Omental fat pad (tissue), 3 donors: ENCODE measurements at regions not wholly inside any gene's neighbourhood (a gene's known extent, or its start where the extent isn't known, plus 50 kb on each side); places are given as distances from the start of the nearest gene placed in this dataset.

ENCODE experiments used
- ATAC-seq: fragments of 150-250 bp; one replicate; pipeline ENCODE4 v1.9.1; 2016; ENCODE audit warnings: mild to moderate bottlenecking, moderate library complexity; ENCODE audit not compliant: low FRiP score
- DNase-seq: peaks from one replicate; pipeline ENCODE4 v3.0.0-alpha.2; 2019; ENCODE audit warnings: low spot score
- TF ChIP-seq, protein P1 (sequence below), 3 donors: fragments of 450-650 bp; IDR thresholded peaks; one replicate each; pipeline ENCODE4 v1.5.1; 2016 to 2017; ENCODE audit warnings: antibody characterized with exemption in 3 of 3, mild to moderate bottlenecking in 3 of 3, moderate library complexity in 2 of 3

DNA sequence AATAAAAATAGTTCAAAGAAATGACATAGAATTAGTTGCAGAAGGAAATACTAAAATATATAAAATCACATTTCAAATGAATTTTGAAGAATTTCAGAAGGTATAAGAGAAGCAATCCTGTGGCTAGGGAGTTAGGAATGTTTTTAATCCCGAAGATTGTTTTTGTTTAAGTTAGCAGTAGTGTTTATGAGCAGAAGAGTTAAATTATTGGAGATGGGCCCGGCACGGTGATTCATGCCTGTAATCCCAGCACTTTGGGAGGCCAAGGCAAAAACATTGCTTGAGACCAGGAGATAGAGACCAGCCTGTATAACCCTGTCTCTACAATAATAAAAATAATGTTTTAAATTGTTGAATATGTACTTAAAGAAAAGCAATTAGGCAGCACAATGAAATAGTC lies 432.5 kb downstream of the MFSD1 start:
- TF ChIP-seq, protein P1, sequence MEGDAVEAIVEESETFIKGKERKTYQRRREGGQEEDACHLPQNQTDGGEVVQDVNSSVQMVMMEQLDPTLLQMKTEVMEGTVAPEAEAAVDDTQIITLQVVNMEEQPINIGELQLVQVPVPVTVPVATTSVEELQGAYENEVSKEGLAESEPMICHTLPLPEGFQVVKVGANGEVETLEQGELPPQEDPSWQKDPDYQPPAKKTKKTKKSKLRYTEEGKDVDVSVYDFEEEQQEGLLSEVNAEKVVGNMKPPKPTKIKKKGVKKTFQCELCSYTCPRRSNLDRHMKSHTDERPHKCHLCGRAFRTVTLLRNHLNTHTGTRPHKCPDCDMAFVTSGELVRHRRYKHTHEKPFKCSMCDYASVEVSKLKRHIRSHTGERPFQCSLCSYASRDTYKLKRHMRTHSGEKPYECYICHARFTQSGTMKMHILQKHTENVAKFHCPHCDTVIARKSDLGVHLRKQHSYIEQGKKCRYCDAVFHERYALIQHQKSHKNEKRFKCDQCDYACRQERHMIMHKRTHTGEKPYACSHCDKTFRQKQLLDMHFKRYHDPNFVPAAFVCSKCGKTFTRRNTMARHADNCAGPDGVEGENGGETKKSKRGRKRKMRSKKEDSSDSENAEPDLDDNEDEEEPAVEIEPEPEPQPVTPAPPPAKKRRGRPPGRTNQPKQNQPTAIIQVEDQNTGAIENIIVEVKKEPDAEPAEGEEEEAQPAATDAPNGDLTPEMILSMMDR (IDR thresholded peaks at IDR 0.05), result no peak
- no peak for DNase-seq
- no peak for ATAC-seq

DNA sequence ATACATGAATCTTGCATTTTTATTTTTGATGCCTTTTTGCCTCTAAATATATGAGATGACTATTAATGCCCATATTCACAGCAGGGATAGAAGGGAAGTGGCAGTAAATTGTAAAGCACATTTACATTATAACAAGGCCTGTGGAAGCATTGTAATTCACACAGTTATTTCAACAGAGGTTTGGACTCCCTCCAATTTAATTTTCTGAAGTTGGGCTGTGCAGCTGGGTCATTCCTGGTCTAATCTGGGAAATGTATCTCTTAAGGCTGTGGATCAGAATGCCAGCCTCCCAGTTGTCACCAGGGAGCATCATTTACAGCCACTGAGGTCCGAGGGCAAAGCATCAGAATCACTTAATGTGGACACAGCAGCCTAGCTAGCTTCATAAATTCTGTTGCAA lies 434.5 kb downstream of the MFSD1 start:
- DNase-seq (no peak), ATAC-seq (no peak)
- TF ChIP-seq, protein P1 (IDR thresholded peaks at IDR 0.05), result no peak

DNA sequence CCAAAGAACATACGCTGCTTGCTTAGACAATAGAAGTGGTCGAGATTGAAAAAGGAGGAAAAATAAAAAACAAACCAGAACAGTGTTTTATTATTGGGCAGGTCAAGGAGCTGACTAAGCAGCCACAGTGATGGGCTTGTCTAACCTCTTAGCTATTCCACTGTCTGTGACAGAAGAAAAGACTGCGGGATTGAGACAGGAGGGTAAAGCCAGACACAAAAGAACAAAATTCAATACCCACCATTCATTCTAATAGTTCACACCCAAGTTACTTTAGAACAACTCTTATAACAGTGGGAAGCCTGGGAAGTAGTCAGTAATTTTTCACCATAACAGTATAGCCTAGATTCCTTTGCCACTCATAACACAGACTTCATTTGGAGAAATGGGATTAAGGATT lies 435.4 kb downstream of the MFSD1 start:
- no peak for ATAC-seq
- DNase-seq, result no peak

DNA sequence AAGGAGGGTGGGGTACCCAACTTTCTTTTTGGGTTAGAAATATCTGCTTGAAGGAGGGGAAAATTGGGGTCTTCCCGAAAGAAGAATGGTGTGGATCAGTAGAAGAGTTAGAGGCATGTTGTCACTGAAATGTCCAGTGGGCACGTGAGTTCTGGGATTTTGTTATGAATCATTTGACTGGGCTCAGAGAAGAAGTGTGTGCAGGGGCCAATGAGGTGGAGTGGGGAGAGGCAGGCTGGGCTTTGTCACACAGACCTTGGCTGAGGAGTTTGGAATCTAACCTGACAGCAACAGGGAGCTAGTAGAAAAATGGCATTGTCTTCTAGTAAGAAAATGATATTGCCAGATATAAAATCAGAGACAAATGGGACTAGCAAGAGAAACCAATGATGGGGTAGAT lies 436.8 kb downstream of the MFSD1 start:
- DNase-seq (no peak), ATAC-seq (no peak)
- TF ChIP-seq, protein P1 (IDR thresholded peaks at IDR 0.05), result no peak

More for the DNA sequence above, 435.4 kb downstream of the MFSD1 start:
- TF ChIP-seq, protein P1 (IDR thresholded peaks at IDR 0.05), result no peak

DNA sequence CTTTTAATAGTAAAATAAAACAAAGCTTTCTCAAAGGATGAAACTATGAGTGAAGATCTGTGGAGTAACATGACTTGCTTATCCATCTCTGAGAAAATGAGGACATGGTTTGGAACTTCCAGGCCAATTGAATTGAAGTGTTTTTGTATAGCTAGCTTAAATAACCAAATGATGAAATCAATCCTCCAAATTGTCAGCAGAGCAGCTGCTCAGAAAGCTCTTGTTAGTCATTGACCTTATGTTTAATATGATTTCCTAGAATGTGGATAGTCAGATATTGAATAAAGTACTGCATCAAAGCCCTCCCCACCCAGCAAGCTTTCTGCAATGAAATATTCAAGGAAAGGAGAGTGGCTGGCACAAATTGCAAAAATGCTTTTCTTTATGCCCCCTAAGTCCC lies 437.2 kb downstream of the MFSD1 start:
- DNase-seq (no peak), ATAC-seq (no peak)
- TF ChIP-seq, protein P1 (IDR thresholded peaks at IDR 0.05), result no peak

DNA sequence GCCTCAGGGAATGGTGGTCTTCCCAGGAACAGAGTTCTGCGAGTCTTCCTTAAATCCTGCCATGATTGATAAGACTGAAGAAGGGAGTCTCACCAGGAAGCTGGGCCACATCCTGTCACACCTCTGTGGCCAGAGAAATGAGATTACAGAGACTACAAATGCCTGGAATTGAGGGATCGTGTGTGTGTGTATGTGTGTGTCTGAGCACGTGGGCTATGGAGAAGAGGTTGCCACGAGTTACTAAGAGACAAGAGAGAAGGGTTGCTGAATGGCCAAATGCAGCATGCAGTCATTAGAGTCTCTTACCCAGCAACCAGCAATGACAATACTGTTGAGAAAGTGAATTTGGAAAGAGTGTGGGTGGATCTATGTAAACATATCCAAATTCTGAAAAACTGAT lies 443.1 kb downstream of the MFSD1 start:
- TF ChIP-seq, protein P1 (IDR thresholded peaks at IDR 0.05), result no peak
- ATAC-seq, result no peak
- DNase-seq, result no peak

DNA sequence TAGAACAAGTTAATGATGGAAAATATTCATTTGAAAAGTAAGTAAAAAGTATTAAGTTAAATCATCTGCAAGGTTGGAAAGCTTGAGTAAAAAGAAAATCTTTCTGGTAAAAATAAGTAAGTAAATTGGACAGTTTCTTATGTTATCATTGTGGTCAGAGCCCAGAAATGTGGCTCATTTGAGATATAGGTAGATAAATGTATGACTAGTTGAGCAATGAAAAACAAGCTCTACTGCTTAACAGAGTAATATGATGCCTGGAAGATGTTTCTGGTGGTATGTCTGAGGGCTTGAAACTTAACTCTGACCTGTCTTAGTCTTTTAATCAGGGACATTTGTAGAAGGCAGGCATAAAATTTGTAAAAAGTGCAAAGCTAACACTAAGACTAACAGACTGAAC lies 444.0 kb downstream of the MFSD1 start:
- no peak for ATAC-seq
- no peak for DNase-seq
- TF ChIP-seq, protein P1 (IDR thresholded peaks at IDR 0.05), result no peak
